ENCODE measurements at regions not wholly inside any gene's neighbourhood (a gene's known extent, or its start where the extent isn't known, plus 50 kb on each side); places are given as distances from the start of the nearest gene placed in this dataset.

DNA sequence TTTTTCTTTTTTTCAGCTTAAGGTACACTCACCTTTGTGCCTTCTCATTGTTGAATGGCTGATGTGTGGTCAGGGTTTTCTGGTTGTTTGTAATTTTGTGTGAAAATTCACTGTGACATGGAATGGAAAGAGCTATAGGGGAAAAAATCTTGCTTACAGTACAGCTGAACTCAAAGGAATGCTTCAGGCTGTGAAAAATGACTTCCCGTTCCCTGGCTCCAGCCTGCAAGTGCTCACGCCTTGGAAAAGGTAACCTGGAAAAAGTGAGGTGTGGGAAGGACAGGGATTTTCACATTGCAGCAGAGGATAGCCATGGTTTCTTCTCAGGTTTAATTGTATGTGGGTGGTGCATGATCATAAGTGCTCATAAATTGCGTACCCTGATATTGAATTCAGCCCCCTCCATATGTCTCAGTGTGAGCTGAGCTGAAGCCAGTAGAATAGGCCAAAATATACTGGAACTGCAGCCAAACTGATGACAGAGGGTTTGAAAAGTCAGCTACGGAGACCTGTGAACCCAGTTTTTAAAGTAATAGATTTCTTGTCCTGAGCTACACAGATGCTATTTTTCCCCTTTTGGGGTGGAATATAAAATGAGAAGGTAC lies 228.7 kb upstream of the RASGRP1 start:
- Histone ChIP-seq H3K27me3 (ENCODE audit: insufficient read depth, low read depth, low read length) (no peaks in the 10 kb centered on the region), H3K9me2 (ENCODE audit: insufficient read depth, low read length) (no peaks in the 10 kb centered on the region), H3K9me3 (ENCODE audit: low read length) (no peaks in the 10 kb centered on the region), H4K20me1 (ENCODE audit: insufficient read depth) (no peaks in the 10 kb centered on the region), H3K36me3 (ENCODE audit: insufficient read depth, low read length) (no peaks in the 10 kb centered on the region), H3K27ac (ENCODE audit: low read length) (no peak overlapping the region), H3K4me2 (ENCODE audit: low read length) (no peak overlapping the region), H3K79me2 (replicated peaks; ENCODE audit: insufficient read depth, low read length) (no peaks in the 10 kb centered on the region), H3K4me3 (ENCODE audit: low read length) (no peak overlapping the region), H3K9ac (ENCODE audit: low read length) (no peak overlapping the region), H2AFZ (ENCODE audit: low read depth, low read length) (no peak overlapping the region), H3F3A (ENCODE audit: insufficient read depth, low read length, poor library complexity, severe bottlenecking) (no peaks in the 10 kb centered on the region)
- TF ChIP-seq, protein P1, sequence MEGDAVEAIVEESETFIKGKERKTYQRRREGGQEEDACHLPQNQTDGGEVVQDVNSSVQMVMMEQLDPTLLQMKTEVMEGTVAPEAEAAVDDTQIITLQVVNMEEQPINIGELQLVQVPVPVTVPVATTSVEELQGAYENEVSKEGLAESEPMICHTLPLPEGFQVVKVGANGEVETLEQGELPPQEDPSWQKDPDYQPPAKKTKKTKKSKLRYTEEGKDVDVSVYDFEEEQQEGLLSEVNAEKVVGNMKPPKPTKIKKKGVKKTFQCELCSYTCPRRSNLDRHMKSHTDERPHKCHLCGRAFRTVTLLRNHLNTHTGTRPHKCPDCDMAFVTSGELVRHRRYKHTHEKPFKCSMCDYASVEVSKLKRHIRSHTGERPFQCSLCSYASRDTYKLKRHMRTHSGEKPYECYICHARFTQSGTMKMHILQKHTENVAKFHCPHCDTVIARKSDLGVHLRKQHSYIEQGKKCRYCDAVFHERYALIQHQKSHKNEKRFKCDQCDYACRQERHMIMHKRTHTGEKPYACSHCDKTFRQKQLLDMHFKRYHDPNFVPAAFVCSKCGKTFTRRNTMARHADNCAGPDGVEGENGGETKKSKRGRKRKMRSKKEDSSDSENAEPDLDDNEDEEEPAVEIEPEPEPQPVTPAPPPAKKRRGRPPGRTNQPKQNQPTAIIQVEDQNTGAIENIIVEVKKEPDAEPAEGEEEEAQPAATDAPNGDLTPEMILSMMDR (IDR thresholded peaks at IDR 0.05; ENCODE audit: poor library complexity, severe bottlenecking) = no peak
- TF ChIP-seq SMC3 (conservative IDR thresholded peaks at IDR 0.05; ENCODE audit: poor library complexity) (no peak), MXI1 (conservative IDR thresholded peaks at IDR 0.05; ENCODE audit: poor library complexity, severe bottlenecking) (no peak), TAF1 (IDR thresholded peaks at IDR 0.05; ENCODE audit: low read depth) (no peak), RAD21 (conservative IDR thresholded peaks at IDR 0.05) (no peak), EP300 (conservative IDR thresholded peaks at IDR 0.05; ENCODE audit: poor library complexity, severe bottlenecking) (no peak)
- TF ChIP-seq, protein P2, sequence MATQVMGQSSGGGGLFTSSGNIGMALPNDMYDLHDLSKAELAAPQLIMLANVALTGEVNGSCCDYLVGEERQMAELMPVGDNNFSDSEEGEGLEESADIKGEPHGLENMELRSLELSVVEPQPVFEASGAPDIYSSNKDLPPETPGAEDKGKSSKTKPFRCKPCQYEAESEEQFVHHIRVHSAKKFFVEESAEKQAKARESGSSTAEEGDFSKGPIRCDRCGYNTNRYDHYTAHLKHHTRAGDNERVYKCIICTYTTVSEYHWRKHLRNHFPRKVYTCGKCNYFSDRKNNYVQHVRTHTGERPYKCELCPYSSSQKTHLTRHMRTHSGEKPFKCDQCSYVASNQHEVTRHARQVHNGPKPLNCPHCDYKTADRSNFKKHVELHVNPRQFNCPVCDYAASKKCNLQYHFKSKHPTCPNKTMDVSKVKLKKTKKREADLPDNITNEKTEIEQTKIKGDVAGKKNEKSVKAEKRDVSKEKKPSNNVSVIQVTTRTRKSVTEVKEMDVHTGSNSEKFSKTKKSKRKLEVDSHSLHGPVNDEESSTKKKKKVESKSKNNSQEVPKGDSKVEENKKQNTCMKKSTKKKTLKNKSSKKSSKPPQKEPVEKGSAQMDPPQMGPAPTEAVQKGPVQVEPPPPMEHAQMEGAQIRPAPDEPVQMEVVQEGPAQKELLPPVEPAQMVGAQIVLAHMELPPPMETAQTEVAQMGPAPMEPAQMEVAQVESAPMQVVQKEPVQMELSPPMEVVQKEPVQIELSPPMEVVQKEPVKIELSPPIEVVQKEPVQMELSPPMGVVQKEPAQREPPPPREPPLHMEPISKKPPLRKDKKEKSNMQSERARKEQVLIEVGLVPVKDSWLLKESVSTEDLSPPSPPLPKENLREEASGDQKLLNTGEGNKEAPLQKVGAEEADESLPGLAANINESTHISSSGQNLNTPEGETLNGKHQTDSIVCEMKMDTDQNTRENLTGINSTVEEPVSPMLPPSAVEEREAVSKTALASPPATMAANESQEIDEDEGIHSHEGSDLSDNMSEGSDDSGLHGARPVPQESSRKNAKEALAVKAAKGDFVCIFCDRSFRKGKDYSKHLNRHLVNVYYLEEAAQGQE (IDR thresholded peaks at IDR 0.05; ENCODE audit: borderline replicate concordance) = no peak

DNA sequence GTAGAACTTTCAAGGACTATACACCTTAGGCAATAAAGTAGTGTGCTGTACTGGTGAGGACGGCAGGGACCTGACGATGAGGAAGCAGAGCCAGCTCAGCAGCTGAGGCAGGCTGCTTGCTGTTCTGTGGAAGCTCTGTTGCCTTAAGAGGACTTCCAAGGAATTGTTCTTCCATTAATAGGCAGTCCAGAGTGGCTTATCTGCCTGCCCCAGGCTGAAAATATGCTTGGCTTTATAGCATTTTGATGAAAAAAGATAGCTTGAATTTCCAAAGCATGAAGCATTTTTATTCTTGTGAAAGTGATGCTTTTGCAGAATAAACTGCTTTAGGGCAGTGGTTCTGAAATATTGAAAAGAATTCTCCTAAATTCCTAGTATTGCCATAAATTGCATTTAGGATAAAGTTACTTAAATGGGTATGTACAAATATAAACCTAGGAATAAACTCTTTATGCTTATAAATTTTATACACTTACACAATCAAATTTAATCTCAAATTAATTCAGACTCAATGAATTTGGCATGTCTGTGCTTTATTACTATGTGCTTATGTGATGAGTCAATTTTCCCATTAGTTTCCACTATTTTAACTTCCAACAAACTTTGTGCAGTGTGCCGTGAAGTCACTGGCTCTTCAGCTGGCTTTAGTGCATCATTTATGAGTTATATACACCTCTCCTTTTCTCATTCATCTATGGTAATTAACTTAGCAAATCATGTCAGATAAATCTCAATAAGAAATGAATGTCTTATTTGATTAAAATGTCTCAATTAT lies 231.0 kb upstream of the RASGRP1 start:
- no peaks in the 10 kb centered on the region for H3K79me2 ChIP-seq (replicated peaks; ENCODE audit: insufficient read depth, low read length)
- no peak overlapping the region for H3K4me2 ChIP-seq (ENCODE audit: low read length)
- no peak overlapping the region for H3K9ac ChIP-seq (ENCODE audit: low read length)
- H3K27ac ChIP-seq (ENCODE audit: low read length) = no peak overlapping the region
- no peaks in the 10 kb centered on the region for H3F3A ChIP-seq (ENCODE audit: insufficient read depth, low read length, poor library complexity, severe bottlenecking)
- H3K4me3 ChIP-seq (ENCODE audit: low read length) = no peak overlapping the region
- no peaks in the 10 kb centered on the region for H3K36me3 ChIP-seq (ENCODE audit: insufficient read depth, low read length)
- no peaks in the 10 kb centered on the region for H3K27me3 ChIP-seq (ENCODE audit: insufficient read depth, low read depth, low read length)
- H2AFZ ChIP-seq (ENCODE audit: low read depth, low read length) = no peak overlapping the region
- no peaks in the 10 kb centered on the region for H3K9me2 ChIP-seq (ENCODE audit: insufficient read depth, low read length)
- H3K9me3 ChIP-seq (ENCODE audit: low read length) = no peaks in the 10 kb centered on the region
- no peaks in the 10 kb centered on the region for H4K20me1 ChIP-seq (ENCODE audit: insufficient read depth)
- TF ChIP-seq POLR2AphosphoS5 (IDR thresholded peaks at IDR 0.05) = no peak
- no peak for TF ChIP-seq TAF1 (IDR thresholded peaks at IDR 0.05; ENCODE audit: low read depth)
- no peak for TF ChIP-seq MXI1 (conservative IDR thresholded peaks at IDR 0.05; ENCODE audit: poor library complexity, severe bottlenecking)
- no peak for TF ChIP-seq EZH2 (IDR thresholded peaks at IDR 0.05; ENCODE audit: borderline replicate concordance, insufficient read depth, low read length, poor library complexity, severe bottlenecking)
